ENCODE measurements at regions not wholly inside any gene's neighbourhood (a gene's known extent, or its start where the extent isn't known, plus 50 kb on each side); places are given as distances from the start of the nearest gene placed in this dataset.

DNA sequence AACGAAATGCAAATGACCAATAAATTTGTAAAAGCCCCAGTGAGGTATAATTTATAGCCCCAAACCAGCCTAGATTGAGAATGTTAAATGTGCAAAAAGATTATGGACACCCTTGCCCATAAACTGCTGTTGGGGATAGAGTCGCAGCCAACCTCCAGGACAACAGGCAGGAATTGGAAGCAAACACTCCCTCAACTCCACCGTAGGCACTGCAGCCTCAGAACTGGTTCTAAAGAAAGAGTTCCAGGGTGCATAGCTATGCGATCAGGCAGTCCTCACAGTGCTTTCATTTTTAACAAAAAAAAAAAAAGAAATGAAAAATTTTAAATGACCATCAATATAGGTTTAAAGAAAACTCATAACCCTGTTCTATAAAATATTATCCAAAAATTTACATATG lies 86.2 kb downstream of the CXCL12 start:
- TF ChIP-seq, protein P1, sequence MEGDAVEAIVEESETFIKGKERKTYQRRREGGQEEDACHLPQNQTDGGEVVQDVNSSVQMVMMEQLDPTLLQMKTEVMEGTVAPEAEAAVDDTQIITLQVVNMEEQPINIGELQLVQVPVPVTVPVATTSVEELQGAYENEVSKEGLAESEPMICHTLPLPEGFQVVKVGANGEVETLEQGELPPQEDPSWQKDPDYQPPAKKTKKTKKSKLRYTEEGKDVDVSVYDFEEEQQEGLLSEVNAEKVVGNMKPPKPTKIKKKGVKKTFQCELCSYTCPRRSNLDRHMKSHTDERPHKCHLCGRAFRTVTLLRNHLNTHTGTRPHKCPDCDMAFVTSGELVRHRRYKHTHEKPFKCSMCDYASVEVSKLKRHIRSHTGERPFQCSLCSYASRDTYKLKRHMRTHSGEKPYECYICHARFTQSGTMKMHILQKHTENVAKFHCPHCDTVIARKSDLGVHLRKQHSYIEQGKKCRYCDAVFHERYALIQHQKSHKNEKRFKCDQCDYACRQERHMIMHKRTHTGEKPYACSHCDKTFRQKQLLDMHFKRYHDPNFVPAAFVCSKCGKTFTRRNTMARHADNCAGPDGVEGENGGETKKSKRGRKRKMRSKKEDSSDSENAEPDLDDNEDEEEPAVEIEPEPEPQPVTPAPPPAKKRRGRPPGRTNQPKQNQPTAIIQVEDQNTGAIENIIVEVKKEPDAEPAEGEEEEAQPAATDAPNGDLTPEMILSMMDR (IDR thresholded peaks at IDR 0.05), result no peak
- TF ChIP-seq SIN3A (IDR thresholded peaks at IDR 0.05; ENCODE audit: borderline replicate concordance, insufficient read depth, low read depth, low read length) (no peak), TCF7L2 (IDR thresholded peaks at IDR 0.05; ENCODE audit: low read depth, low read length) (no peak), POLR2AphosphoS5 (IDR thresholded peaks at IDR 0.05; ENCODE audit: low read depth, low read length) (no peak)
- TF ChIP-seq, protein P2, sequence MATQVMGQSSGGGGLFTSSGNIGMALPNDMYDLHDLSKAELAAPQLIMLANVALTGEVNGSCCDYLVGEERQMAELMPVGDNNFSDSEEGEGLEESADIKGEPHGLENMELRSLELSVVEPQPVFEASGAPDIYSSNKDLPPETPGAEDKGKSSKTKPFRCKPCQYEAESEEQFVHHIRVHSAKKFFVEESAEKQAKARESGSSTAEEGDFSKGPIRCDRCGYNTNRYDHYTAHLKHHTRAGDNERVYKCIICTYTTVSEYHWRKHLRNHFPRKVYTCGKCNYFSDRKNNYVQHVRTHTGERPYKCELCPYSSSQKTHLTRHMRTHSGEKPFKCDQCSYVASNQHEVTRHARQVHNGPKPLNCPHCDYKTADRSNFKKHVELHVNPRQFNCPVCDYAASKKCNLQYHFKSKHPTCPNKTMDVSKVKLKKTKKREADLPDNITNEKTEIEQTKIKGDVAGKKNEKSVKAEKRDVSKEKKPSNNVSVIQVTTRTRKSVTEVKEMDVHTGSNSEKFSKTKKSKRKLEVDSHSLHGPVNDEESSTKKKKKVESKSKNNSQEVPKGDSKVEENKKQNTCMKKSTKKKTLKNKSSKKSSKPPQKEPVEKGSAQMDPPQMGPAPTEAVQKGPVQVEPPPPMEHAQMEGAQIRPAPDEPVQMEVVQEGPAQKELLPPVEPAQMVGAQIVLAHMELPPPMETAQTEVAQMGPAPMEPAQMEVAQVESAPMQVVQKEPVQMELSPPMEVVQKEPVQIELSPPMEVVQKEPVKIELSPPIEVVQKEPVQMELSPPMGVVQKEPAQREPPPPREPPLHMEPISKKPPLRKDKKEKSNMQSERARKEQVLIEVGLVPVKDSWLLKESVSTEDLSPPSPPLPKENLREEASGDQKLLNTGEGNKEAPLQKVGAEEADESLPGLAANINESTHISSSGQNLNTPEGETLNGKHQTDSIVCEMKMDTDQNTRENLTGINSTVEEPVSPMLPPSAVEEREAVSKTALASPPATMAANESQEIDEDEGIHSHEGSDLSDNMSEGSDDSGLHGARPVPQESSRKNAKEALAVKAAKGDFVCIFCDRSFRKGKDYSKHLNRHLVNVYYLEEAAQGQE (IDR thresholded peaks at IDR 0.05; ENCODE audit: insufficient read depth in 1 of 2, low read depth in 2 of 2, low read length in 1 of 2), result no peak
